Suprapubic skin (tissue), 4 donors: ENCODE measurements at regions not wholly inside any gene's neighbourhood (a gene's known extent, or its start where the extent isn't known, plus 50 kb on each side); places are given as distances from the start of the nearest gene placed in this dataset.

Experiments used
- DNase-seq, 2 donors: peaks; one replicate each; pipeline ENCODE4 v3.0.0-alpha.2; 2019; ENCODE audit warnings: low spot score in 2 of 2
- H3K27ac ChIP-seq: fragments of 200-600 bp; sonication (generic); one replicate; pipeline ENCODE4 v1.5.1; 2019
- H3K27me3 ChIP-seq: fragments of 200-600 bp; sonication (generic); one replicate; pipeline ENCODE4 v1.5.1; 2019
- H3K36me3 ChIP-seq: fragments of 200-600 bp; sonication (generic); one replicate; pipeline ENCODE4 v1.5.1; 2019
- H3K4me1 ChIP-seq: fragments of 200-600 bp; sonication (generic); one replicate; pipeline ENCODE4 v1.5.1; 2019
- H3K4me3 ChIP-seq: fragments of 200-600 bp; sonication (generic); one replicate; pipeline ENCODE4 v1.5.1; 2019; ENCODE audit warnings: mild to moderate bottlenecking
- H3K9me3 ChIP-seq: fragments of 200-600 bp; sonication (generic); one replicate; pipeline ENCODE4 v1.5.1; 2019
- CTCF ChIP-seq, 2 donors: fragments of 200-600 bp in 1 of 2; fragments of 450-650 bp in 1 of 2; sonication (generic) in 1 of 2; IDR thresholded peaks; one replicate each; pipeline ENCODE4 v1.5.1; 2016 to 2019; ENCODE audit warnings: antibody characterized with exemption in 2 of 2, mild to moderate bottlenecking in 1 of 2, moderate library complexity in 1 of 2
- EP300 ChIP-seq: sonication (generic); formaldehyde crosslinking; IDR thresholded peaks from one replicate; pipeline ENCODE4 v1.6.1; 2017; ENCODE audit warnings: antibody characterized with exemption
- POLR2A ChIP-seq, 2 donors: fragments of 450-650 bp; IDR thresholded peaks; one replicate each; pipeline ENCODE4 v1.6.1; 2017; ENCODE audit warnings: antibody characterized with exemption in 2 of 2, mild to moderate bottlenecking in 2 of 2, moderate library complexity in 2 of 2
- POLR2AphosphoS5 ChIP-seq, 3 donors: sonication (generic); formaldehyde crosslinking; IDR thresholded peaks; one replicate each; pipeline ENCODE4 v1.6.1; 2017; ENCODE audit warnings: antibody characterized with exemption in 3 of 3
- WGBS: methylation state at CpG from one replicate; pipeline ENCODE4 v1.1.5; 2018; 5-methylcytosine and 5-hydroxymethylcytosine counted together

GRCh38 chr2:118216224-118216623 lies 128.0 kb downstream of the INSIG2 start:
- DNase-seq = no peak
- WGBS = 84% methylated on average over 3 of the region's 3 CpGs
- H3K4me1 ChIP-seq = no peaks in the 10 kb centered on the region
- no peaks in the 10 kb centered on the region for H3K36me3 ChIP-seq
- TF ChIP-seq CTCF (IDR thresholded peaks at IDR 0.05) = no peak
- no peak for TF ChIP-seq POLR2A (IDR thresholded peaks at IDR 0.05)
- TF ChIP-seq EP300 = no peak
- no peak for TF ChIP-seq POLR2AphosphoS5 (IDR thresholded peaks at IDR 0.05)
- no peak overlapping the region for H3K4me3 ChIP-seq
- no peak overlapping the region for H3K27ac ChIP-seq
- H3K27me3 ChIP-seq = peaks cover 4% of the 10 kb centered on the region
- H3K9me3 ChIP-seq = no peaks in the 10 kb centered on the region

- H3K4me3 ChIP-seq = no peak overlapping the region
- DNase-seq = no peak
- H3K4me1 ChIP-seq = no peaks in the 10 kb centered on the region
- H3K27ac ChIP-seq = no peak overlapping the region
- peaks cover 5% of the 10 kb centered on the region for H3K27me3 ChIP-seq
- WGBS = 92% methylated on average over 1 of the region's 1 CpG
- H3K9me3 ChIP-seq = no peaks in the 10 kb centered on the region
- H3K36me3 ChIP-seq = no peaks in the 10 kb centered on the region
- TF ChIP-seq CTCF (IDR thresholded peaks at IDR 0.05) = no peak
- TF ChIP-seq EP300 = no peak
- TF ChIP-seq POLR2A (IDR thresholded peaks at IDR 0.05) = no peak
- no peak for TF ChIP-seq POLR2AphosphoS5 (IDR thresholded peaks at IDR 0.05)
Measured at GRCh38 chr2:118209727-118210126, 121.5 kb downstream of the INSIG2 start.

DNA sequence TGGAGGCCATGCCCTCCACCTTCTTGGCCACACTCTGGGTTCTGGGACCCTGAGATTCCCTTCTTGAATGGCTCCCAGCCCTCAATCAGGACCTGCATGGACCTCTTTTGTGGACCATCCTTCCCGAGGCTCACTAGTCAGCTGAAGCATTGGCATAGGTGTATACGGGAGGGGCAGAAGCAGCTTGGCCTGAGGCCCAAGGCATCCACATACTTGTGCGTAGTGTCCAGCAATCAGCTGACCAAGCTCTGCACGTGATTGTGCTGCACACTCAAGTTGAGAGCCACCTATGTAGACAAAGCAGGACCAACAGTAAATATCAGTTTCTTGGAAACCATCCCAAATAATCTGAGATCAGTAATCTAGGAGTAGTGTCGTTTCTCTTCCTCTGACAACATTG lies 119.6 kb downstream of the INSIG2 start:
- Histone ChIP-seq H3K36me3 (no peaks in the 10 kb centered on the region), H3K4me1 (no peaks in the 10 kb centered on the region), H3K9me3 (no peaks in the 10 kb centered on the region), H3K27me3 (peaks cover 5% of the 10 kb centered on the region), H3K27ac (no peak overlapping the region), H3K4me3 (no peak overlapping the region)
- TF ChIP-seq POLR2A (IDR thresholded peaks at IDR 0.05) = no peak
- no peak for TF ChIP-seq CTCF (IDR thresholded peaks at IDR 0.05)
- TF ChIP-seq EP300 = no peak
- no peak for TF ChIP-seq POLR2AphosphoS5 (IDR thresholded peaks at IDR 0.05)
- no peak for DNase-seq
- 72% methylated on average over 5 of the region's 5 CpGs for WGBS

GRCh38 chr2:118202707-118203303 lies 114.5 kb downstream of the INSIG2 start:
- 49% methylated on average over 8 of the region's 8 CpGs for WGBS
- DNase-seq = no peak
- Histone ChIP-seq H3K36me3 (no peaks in the 10 kb centered on the region), H3K4me1 (no peaks in the 10 kb centered on the region), H3K4me3 (no peak overlapping the region), H3K9me3 (no peaks in the 10 kb centered on the region), H3K27me3 (peaks cover 4% of the 10 kb centered on the region), H3K27ac (no peak overlapping the region)
- TF ChIP-seq CTCF (IDR thresholded peaks at IDR 0.05) (peak; percentile 32 to 83), POLR2AphosphoS5 (IDR thresholded peaks at IDR 0.05) (no peak)

- Histone ChIP-seq H3K4me3 (no peak overlapping the region), H3K4me1 (no peaks in the 10 kb centered on the region), H3K27ac (no peak overlapping the region), H3K27me3 (no peaks in the 10 kb centered on the region), H3K9me3 (no peaks in the 10 kb centered on the region), H3K36me3 (no peaks in the 10 kb centered on the region)
- TF ChIP-seq POLR2A (IDR thresholded peaks at IDR 0.05) (no peak), CTCF (IDR thresholded peaks at IDR 0.05) (no peak), EP300 (no peak), POLR2AphosphoS5 (IDR thresholded peaks at IDR 0.05) (no peak)
- DNase-seq = no peak
- 90% methylated on average over 1 of the region's 1 CpG for WGBS
Measured at GRCh38 chr2:118198268-118198667, 110.0 kb downstream of the INSIG2 start.
